Neutrophil (primary cell): ENCODE measurements at regions not wholly inside any gene's neighbourhood (a gene's known extent, or its start where the extent isn't known, plus 50 kb on each side); places are given as distances from the start of the nearest gene placed in this dataset.

Experiments used
- H3K27ac ChIP-seq: fragments of 200-600 bp; sonication (generic); 2 replicates; pipeline ENCODE4 v1.5.1; 2016; ENCODE audit warnings: mild to moderate bottlenecking, moderate library complexity
- H3K27me3 ChIP-seq: fragments of 200-600 bp; sonication (generic); 2 replicates; pipeline ENCODE4 v1.6.0; 2016; ENCODE audit warnings: mild to moderate bottlenecking
- H3K36me3 ChIP-seq: fragments of 200-600 bp; sonication (generic); 2 replicates; pipeline ENCODE4 v1.5.1; 2017
- H3K4me1 ChIP-seq, 2 experiments: fragments of 200-600 bp in 1 of 2; sonication (generic) in 1 of 2; 1 replicate in 1 of 2; 2 replicates in 1 of 2; pipeline versions ENCODE4 v1.5.1 to v1.6.1; 2013 to 2016; ENCODE audit warnings: low read depth in 1 of 2, low read length in 1 of 2, mild to moderate bottlenecking in 1 of 2, moderate library complexity in 1 of 2; ENCODE audit not compliant: control insufficient read depth in 1 of 2, insufficient read depth in 1 of 2
- H3K4me3 ChIP-seq, 2 experiments: fragments of 200-600 bp in 1 of 2; sonication (generic) in 1 of 2; 1 replicate in 1 of 2; 2 replicates in 1 of 2; pipeline ENCODE4 v1.5.1; 2013 to 2016; ENCODE audit warnings: low read depth in 1 of 2, low read length in 1 of 2, mild to moderate bottlenecking in 1 of 2, moderate library complexity in 1 of 2
- H3K9me3 ChIP-seq: fragments of 200-600 bp; sonication (generic); 2 replicates; pipeline ENCODE4 v1.5.1; 2016
- TF ChIP-seq, protein P1 (sequence below): fragments of 200-600 bp; sonication (generic); IDR thresholded peaks from 2 replicates; pipeline ENCODE4 v1.5.1; 2016; ENCODE audit warnings: antibody characterized with exemption

DNA sequence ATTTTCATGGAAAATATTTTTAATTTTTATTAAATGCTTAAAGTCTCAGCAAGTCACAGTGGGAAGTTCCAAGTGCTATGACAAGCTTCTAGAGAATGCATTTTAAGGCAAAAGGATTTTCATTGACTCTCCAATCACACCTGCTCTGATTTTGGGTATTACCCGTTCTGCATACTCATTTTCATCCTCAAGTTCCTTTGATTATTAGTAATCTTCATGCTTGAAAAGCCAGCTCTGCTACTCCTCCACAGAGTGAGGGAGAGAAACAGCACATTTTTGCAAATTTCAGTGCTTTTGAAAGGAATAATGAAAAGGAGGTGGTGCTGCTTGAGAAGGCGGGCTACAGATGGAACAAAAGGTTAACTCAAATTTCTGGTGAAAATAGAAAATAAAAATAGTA is 450.7 kb downstream of the NSUN3 start:
- H3K4me3 ChIP-seq = no peak overlapping the region

GRCh38 chr3:94515983-94516382 is 453.1 kb downstream of the NSUN3 start:
- no peak overlapping the region for H3K27ac ChIP-seq
- no peak overlapping the region for H3K4me3 ChIP-seq
- no peaks in the 10 kb centered on the region for H3K4me1 ChIP-seq
- TF ChIP-seq, protein P1, sequence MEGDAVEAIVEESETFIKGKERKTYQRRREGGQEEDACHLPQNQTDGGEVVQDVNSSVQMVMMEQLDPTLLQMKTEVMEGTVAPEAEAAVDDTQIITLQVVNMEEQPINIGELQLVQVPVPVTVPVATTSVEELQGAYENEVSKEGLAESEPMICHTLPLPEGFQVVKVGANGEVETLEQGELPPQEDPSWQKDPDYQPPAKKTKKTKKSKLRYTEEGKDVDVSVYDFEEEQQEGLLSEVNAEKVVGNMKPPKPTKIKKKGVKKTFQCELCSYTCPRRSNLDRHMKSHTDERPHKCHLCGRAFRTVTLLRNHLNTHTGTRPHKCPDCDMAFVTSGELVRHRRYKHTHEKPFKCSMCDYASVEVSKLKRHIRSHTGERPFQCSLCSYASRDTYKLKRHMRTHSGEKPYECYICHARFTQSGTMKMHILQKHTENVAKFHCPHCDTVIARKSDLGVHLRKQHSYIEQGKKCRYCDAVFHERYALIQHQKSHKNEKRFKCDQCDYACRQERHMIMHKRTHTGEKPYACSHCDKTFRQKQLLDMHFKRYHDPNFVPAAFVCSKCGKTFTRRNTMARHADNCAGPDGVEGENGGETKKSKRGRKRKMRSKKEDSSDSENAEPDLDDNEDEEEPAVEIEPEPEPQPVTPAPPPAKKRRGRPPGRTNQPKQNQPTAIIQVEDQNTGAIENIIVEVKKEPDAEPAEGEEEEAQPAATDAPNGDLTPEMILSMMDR = no peak
- H3K9me3 ChIP-seq = no peaks in the 10 kb centered on the region
- no peaks in the 10 kb centered on the region for H3K36me3 ChIP-seq
- no peaks in the 10 kb centered on the region for H3K27me3 ChIP-seq

More for the DNA sequence above, 450.7 kb downstream of the NSUN3 start:
- H3K9me3 ChIP-seq = no peaks in the 10 kb centered on the region
- H3K36me3 ChIP-seq = no peaks in the 10 kb centered on the region
- H3K27ac ChIP-seq = no peak overlapping the region
- no peaks in the 10 kb centered on the region for H3K4me1 ChIP-seq
- TF ChIP-seq, protein P1 = no peak
- no peaks in the 10 kb centered on the region for H3K27me3 ChIP-seq

GRCh38 chr3:94520364-94520763 is 457.5 kb downstream of the NSUN3 start:
- Histone ChIP-seq H3K4me3 (no peak overlapping the region), H3K4me1 (no peaks in the 10 kb centered on the region), H3K36me3 (no peaks in the 10 kb centered on the region), H3K27me3 (no peaks in the 10 kb centered on the region), H3K27ac (no peak overlapping the region), H3K9me3 (no peaks in the 10 kb centered on the region)
- TF ChIP-seq, protein P1 = no peak

GRCh38 chr3:94522488-94522887 is 459.6 kb downstream of the NSUN3 start:
- TF ChIP-seq, protein P1 = no peak
- H3K36me3 ChIP-seq = no peaks in the 10 kb centered on the region
- H3K4me3 ChIP-seq = no peak overlapping the region
- H3K27ac ChIP-seq = no peak overlapping the region
- H3K27me3 ChIP-seq = no peaks in the 10 kb centered on the region
- no peaks in the 10 kb centered on the region for H3K4me1 ChIP-seq
- H3K9me3 ChIP-seq = no peaks in the 10 kb centered on the region

- Histone ChIP-seq H3K27ac (no peak overlapping the region), H3K27me3 (no peaks in the 10 kb centered on the region), H3K9me3 (no peaks in the 10 kb centered on the region), H3K36me3 (no peaks in the 10 kb centered on the region), H3K4me3 (no peak overlapping the region), H3K4me1 (no peaks in the 10 kb centered on the region)
- TF ChIP-seq, protein P1 = no peak
Observed at GRCh38 chr3:94524102-94524919, 461.4 kb downstream of the NSUN3 start.
